ENCODE measurements at regions not wholly inside any gene's neighbourhood (a gene's known extent, or its start where the extent isn't known, plus 50 kb on each side); places are given as distances from the start of the nearest gene placed in this dataset.

- Mint-ChIP-seq H3K4me1 (no peaks in the 10 kb centered on the region), H3K36me3 (no peaks in the 10 kb centered on the region), H3K27me3 (peaks cover 3 to 9% (median 7%) of the 10 kb centered on the region in 3 donors), H3K4me3 (no peak overlapping the region), H3K9me3 (no peaks in the 10 kb centered on the region), H3K27ac (no peak overlapping the region)
- no peak for DNase-seq
- ATAC-seq (ENCODE audit: low read depth in 2 of 2), result no peak
These were observed 114.6 kb upstream of the ACP3 start for GRCh38 chr3:132202586-132202985.

DNA sequence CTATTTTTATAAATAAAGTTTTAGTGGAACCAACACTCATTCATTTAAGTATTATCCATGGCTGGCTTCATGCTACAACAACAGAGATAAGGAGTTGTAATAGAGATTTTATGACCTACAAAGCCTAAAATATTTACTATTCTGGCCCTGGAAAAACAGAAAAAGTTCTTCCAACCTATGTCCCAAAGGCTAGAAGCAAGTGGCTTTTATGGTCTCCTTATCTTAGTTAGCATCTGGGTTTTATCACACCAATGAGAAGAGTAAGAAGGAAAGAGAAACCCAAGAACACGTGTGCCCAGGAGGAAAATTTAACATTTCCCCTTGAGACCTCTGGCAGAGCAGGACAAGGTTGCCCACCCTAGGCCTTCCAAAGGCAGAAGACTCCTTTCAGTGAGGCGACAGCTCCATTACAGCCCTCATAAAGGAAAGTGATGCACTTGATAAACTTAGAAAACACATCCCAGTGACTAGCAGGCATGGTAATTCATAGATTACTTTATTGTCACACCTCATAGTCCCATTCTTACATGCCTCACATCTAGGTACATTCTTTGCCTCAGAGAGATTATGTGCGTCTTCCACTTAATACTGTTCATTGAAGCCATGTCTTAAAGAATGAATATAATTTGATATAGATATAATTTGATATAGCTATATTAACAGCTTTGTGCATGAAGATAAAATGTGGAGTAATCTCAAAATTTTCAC, 113.2 kb upstream of the ACP3 start:
- Mint-ChIP-seq H3K9me3 (no peaks in the 10 kb centered on the region), H3K27me3 (peaks cover 3 to 20% (median 14%) of the 10 kb centered on the region in 3 donors), H3K27ac (no peak overlapping the region), H3K4me1 (no peaks in the 10 kb centered on the region), H3K4me3 (no peak overlapping the region), H3K36me3 (no peaks in the 10 kb centered on the region)
- no peak for ATAC-seq (ENCODE audit: low read depth in 2 of 2)
- DNase-seq, result no peak

- no peak for ATAC-seq (ENCODE audit: low read depth in 2 of 2)
- Mint-ChIP-seq H3K27ac (no peak overlapping the region), H3K4me3 (no peak overlapping the region), H3K4me1 (peaks cover 0 to 2% (median 0%) of the 10 kb centered on the region in 3 donors), H3K27me3 (peaks cover 5 to 17% (median 13%) of the 10 kb centered on the region in 3 donors), H3K36me3 (no peaks in the 10 kb centered on the region), H3K9me3 (no peaks in the 10 kb centered on the region)
- DNase-seq, result no peak
These were observed 111.6 kb upstream of the ACP3 start for GRCh38 chr3:132205609-132206008.

GRCh38 chr3:132209855-132210254, 107.4 kb upstream of the ACP3 start:
- Mint-ChIP-seq H3K36me3 (no peaks in the 10 kb centered on the region), H3K27me3 (peaks cover 13 to 31% (median 14%) of the 10 kb centered on the region in 3 donors), H3K9me3 (no peaks in the 10 kb centered on the region), H3K4me3 (no peak overlapping the region), H3K4me1 (peaks cover 0 to 4% (median 0%) of the 10 kb centered on the region in 3 donors), H3K27ac (no peak overlapping the region)
- DNase-seq (no peak), ATAC-seq (ENCODE audit: low read depth in 2 of 2) (no peak)

DNA sequence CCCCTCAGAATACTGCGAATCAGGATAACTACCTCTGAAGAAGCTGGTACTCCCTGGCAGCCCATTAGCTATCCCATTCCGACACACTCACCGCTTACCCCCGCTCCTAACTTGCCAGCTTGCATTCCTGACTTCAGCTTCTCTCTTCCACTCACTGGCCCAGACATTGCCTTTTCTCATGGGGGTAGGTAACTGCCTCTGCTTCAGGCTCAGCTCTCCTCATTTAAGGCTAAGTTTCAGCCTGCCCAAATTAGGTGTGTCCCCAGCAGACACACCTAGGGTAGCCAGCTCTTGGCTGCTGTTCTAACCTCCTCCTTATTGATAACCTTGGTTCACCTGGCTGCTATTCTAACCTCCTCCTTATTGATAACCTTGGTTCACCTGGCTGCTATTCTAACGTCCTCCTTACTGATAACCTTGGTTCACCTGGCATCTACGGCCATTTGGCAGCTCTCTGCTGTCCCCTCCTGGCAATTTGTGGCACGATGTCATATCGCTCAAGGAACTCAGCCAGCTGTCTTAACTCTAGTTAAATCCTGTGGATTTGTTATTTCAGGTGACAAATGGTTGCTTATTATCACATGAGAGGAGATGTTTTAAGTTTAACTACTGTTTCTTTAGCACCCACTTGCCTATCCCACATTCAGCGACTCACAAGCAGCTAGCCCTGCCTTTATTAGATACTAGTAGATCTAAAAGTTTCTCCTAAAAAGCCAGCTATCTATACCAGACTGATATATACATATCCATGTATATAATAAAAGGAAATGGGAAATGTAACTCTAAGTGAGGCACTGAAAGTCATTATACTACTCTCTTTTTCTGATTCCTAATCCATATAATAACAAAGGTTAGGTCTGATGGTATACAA, 106.5 kb upstream of the ACP3 start:
- H3K4me3 Mint-ChIP-seq, result no peak overlapping the region
- peaks cover 13 to 31% (median 14%) of the 10 kb centered on the region in 3 donors for H3K27me3 Mint-ChIP-seq
- peaks cover 0 to 4% (median 0%) of the 10 kb centered on the region in 3 donors for H3K4me1 Mint-ChIP-seq
- H3K27ac Mint-ChIP-seq, result peak overlapping the region in 2 of 6 donors; percentile 11 to 18
- DNase-seq, result no peak
- H3K36me3 Mint-ChIP-seq, result no peaks in the 10 kb centered on the region
- no peaks in the 10 kb centered on the region for H3K9me3 Mint-ChIP-seq
- ATAC-seq (ENCODE audit: low read depth in 2 of 2), result no peak

DNA sequence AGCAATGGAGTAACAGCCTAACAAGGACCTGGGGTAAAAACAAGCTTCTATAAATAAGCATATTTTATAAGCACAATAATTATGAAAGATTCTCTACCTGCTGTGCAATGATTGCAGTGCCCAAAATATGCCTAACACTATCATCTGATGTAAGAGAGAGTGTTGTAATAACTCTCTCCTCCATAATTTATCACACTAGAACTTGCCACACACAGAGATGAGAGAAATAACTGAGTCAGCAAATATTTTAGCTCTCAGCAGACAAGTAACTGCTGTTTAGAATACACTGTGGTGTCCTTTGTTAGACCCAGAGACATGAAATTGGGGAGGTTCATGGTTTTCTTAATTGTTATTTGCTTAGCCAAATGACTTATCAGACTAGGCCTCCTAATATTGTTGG, 105.3 kb upstream of the ACP3 start:
- Mint-ChIP-seq H3K4me1 (peaks cover 0 to 4% (median 0%) of the 10 kb centered on the region in 3 donors), H3K27me3 (peaks cover 13 to 31% (median 14%) of the 10 kb centered on the region in 3 donors), H3K27ac (peak overlapping the region in 1 of 6 donors; percentile 16), H3K36me3 (no peaks in the 10 kb centered on the region), H3K9me3 (no peaks in the 10 kb centered on the region), H3K4me3 (no peak overlapping the region)
- ATAC-seq (ENCODE audit: low read depth in 2 of 2), result no peak
- DNase-seq, result no peak

- ATAC-seq (ENCODE audit: low read depth in 2 of 2) (no peak), DNase-seq (no peak)
- Mint-ChIP-seq H3K4me3 (no peak overlapping the region), H3K27me3 (no peaks in the 10 kb centered on the region), H3K9me3 (no peaks in the 10 kb centered on the region), H3K4me1 (no peaks in the 10 kb centered on the region), H3K36me3 (no peaks in the 10 kb centered on the region), H3K27ac (no peak overlapping the region)
These were observed 98.1 kb upstream of the ACP3 start for GRCh38 chr3:132218817-132219755.

DNA sequence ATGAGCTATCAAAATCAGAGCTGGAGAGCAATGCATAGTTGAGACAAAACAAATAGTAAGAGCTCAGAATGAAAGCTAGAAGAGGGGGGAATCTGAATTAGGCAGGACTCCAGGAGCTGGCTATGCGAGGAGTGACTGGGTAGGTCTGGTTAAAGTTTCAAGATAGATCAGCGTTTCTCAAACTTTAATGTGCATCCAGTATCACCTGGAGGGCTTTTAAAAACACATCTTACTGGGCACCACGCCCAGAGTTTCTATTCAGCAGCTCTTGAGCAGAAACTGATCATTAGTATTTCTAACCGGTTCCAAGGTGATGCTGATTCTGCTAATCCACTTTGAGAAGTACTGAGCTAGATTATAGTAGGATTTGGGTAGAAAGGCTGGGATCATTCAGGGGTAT, 96.2 kb upstream of the ACP3 start:
- Mint-ChIP-seq H3K4me1 (no peaks in the 10 kb centered on the region), H3K4me3 (no peak overlapping the region), H3K27ac (no peak overlapping the region), H3K36me3 (no peaks in the 10 kb centered on the region), H3K27me3 (no peaks in the 10 kb centered on the region), H3K9me3 (no peaks in the 10 kb centered on the region)
- no peak for ATAC-seq (ENCODE audit: low read depth in 2 of 2)
- DNase-seq, result no peak

DNA sequence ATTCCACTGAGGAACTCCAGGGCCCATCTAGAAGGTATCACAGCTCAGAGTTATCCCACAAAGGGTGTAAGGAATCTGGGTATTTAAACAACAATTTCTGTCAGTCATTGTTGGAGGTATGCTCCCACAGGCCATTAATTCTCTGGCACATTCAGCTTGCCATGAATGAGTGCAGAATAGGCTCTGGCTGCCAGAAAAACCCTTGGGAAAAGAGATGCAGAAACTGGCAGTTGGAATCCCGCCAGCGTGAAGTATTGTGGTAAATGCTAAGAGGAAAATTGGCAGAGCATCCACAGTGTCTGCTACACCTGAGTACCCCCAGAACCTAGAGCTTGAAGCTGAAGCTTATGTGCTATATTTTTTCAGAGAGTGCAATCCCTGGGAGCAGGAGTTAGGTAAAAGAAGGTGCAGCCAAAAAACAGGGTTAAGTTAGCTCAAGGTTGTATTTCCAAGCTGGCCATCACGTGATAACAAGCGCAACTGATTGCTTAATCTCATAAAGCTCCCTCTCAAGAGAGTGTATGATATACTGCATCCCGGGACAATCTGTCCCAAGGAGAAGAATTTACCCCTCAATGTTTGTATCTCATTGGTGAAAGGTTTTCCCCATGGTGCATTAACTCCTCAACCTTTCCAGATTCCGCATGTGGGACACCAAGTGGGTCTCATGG, 94.2 kb upstream of the ACP3 start:
- H3K4me1 Mint-ChIP-seq, result no peaks in the 10 kb centered on the region
- no peak overlapping the region for H3K4me3 Mint-ChIP-seq
- no peaks in the 10 kb centered on the region for H3K36me3 Mint-ChIP-seq
- DNase-seq (no peak), ATAC-seq (ENCODE audit: low read depth in 2 of 2) (no peak)
- no peaks in the 10 kb centered on the region for H3K9me3 Mint-ChIP-seq
- H3K27ac Mint-ChIP-seq, result no peak overlapping the region
- H3K27me3 Mint-ChIP-seq, result no peaks in the 10 kb centered on the region

GRCh38 chr3:132225664-132226063, 91.5 kb upstream of the ACP3 start:
- ATAC-seq (ENCODE audit: low read depth in 2 of 2) (no peak), DNase-seq (no peak)
- Mint-ChIP-seq H3K9me3 (no peaks in the 10 kb centered on the region), H3K27me3 (peaks cover 0 to 8% (median 4%) of the 10 kb centered on the region in 3 donors), H3K36me3 (no peaks in the 10 kb centered on the region), H3K27ac (no peak overlapping the region), H3K4me1 (no peaks in the 10 kb centered on the region), H3K4me3 (no peak overlapping the region)

DNA sequence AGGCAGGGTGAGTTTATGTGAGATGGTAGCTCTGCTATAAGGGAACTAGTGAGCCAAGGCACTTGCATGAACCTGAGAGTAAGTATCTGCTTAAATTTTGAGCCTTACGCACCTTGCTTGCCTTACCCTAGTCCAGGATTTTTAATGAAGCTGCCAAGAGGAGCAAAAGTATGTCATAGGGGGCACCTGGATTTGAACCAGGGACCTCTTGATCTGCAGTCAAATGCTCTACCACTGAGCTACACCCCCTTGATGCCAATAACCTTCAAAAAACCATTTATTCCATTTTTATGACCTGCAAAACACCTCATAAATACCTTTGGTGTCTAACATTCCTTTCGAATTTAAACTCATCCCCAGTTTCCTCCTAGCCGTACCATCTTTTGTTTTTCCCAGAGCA, 88.3 kb upstream of the ACP3 start:
- H3K27ac Mint-ChIP-seq, result no peak overlapping the region
- no peak overlapping the region for H3K4me3 Mint-ChIP-seq
- no peaks in the 10 kb centered on the region for H3K36me3 Mint-ChIP-seq
- no peak for DNase-seq
- no peaks in the 10 kb centered on the region for H3K4me1 Mint-ChIP-seq
- peaks cover 1 to 13% (median 7%) of the 10 kb centered on the region in 3 donors for H3K27me3 Mint-ChIP-seq
- no peaks in the 10 kb centered on the region for H3K9me3 Mint-ChIP-seq
- ATAC-seq (ENCODE audit: low read depth in 2 of 2), result no peak

DNA sequence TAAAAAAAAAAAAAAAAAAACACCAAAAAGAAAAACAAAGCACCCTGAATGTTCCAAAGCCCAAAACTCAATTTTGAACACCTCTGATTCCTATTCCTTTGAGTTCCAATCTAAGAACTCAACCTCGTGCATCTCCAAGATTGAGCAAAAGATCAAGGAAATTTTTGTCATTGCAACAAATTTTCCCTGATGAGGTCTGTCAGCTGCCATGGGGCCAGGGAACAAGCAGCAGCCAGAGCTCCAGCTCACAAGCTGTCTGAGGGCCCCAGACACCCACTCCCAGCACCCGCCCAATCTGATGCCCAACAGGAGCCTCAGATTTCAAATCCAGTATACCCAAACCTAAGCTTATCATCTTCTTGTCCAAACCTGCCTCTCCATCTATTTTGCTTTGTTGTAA, 87.6 kb upstream of the ACP3 start:
- Mint-ChIP-seq H3K9me3 (no peaks in the 10 kb centered on the region), H3K27ac (no peak overlapping the region), H3K36me3 (no peaks in the 10 kb centered on the region), H3K27me3 (peaks cover 5 to 13% (median 7%) of the 10 kb centered on the region in 3 donors), H3K4me3 (no peak overlapping the region), H3K4me1 (no peaks in the 10 kb centered on the region)
- DNase-seq (no peak), ATAC-seq (ENCODE audit: low read depth in 2 of 2) (no peak)
